Neural cell (in vitro differentiated cells): ENCODE measurements at regions not wholly inside any gene's neighbourhood (a gene's known extent, or its start where the extent isn't known, plus 50 kb on each side); places are given as distances from the start of the nearest gene placed in this dataset.

Experiments used
- CTCF ChIP-seq: fragments of 450-650 bp; IDR thresholded peaks from 2 replicates; pipeline ENCODE4 v1.5.1; 2014; ENCODE audit warnings: antibody characterized with exemption, mild to moderate bottlenecking, moderate library complexity; ENCODE audit not compliant: poor library complexity, severe bottlenecking
- EZH2 ChIP-seq: fragments of 200-600, 300-800 bp; shearing (Covaris generic), sonication (generic); IDR thresholded peaks from 2 replicates; pipeline ENCODE4 v1.6.1; 2014; ENCODE audit warnings: antibody characterized with exemption, low read length, borderline replicate concordance, mild to moderate bottlenecking; ENCODE audit not compliant: insufficient read depth, poor library complexity, severe bottlenecking
- RAD21 ChIP-seq: fragments of 450-650 bp; conservative IDR thresholded peaks from 2 replicates; pipeline ENCODE4 v1.6.1; 2014; ENCODE audit warnings: antibody characterized with exemption, mild to moderate bottlenecking, moderate library complexity
- TAF1 ChIP-seq: IDR thresholded peaks from 2 replicates; pipeline ENCODE4 v1.6.1; 2012; ENCODE audit warnings: low read depth

GRCh38 chr18:76174451-76174850, 320.6 kb downstream of the ZNF516 start:
- TF ChIP-seq EZH2 (no peak), CTCF (no peak), RAD21 (no peak), TAF1 (no peak)
